GM12878 (cell line): ENCODE measurements at regions not wholly inside any gene's neighbourhood (a gene's known extent, or its start where the extent isn't known, plus 50 kb on each side); places are given as distances from the start of the nearest gene placed in this dataset.

Source experiments
- POLR2A ChIP-seq: IDR thresholded peaks from 2 replicates; pipeline ENCODE4 v1.6.1; 2011; ENCODE audit warnings: low read depth, mild to moderate bottlenecking, low read length
- RFX5 ChIP-seq: IDR thresholded peaks from 2 replicates; pipeline ENCODE4 v1.6.1; 2011; ENCODE audit warnings: low read depth, low read length, improper control_type of control experiment
- TBL1XR1 ChIP-seq: IDR thresholded peaks from 2 replicates; pipeline ENCODE4 v1.6.1; 2012; ENCODE audit warnings: low read depth, low read length, improper control_type of control experiment
- ZNF24 ChIP-seq: fragments of 450-650 bp; IDR thresholded peaks from 2 replicates; pipeline ENCODE4 v1.6.1; 2017; ENCODE audit warnings: antibody characterized with exemption, mild to moderate bottlenecking
- TF ChIP-seq, protein P1 (sequence below): IDR thresholded peaks from 2 replicates; pipeline ENCODE4 v1.6.1; 2011; ENCODE audit warnings: borderline replicate concordance, low read depth, mild to moderate bottlenecking, moderate library complexity, mixed read lengths, low read length; ENCODE audit not compliant: insufficient read depth; ENCODE audit errors: extremely low read length
- TF ChIP-seq, protein P2 (sequence below), 3 experiments: IDR thresholded peaks in 2 of 3; conservative IDR thresholded peaks in 1 of 3; 2 replicates each; pipeline ENCODE4 v1.5.1; 2011; ENCODE audit warnings: low read depth in 3 of 3, low read length in 3 of 3, mild to moderate bottlenecking in 3 of 3, control low read depth in 2 of 3, moderate library complexity in 2 of 3, inconsistent platforms in 1 of 3, mixed read lengths in 1 of 3; ENCODE audit not compliant: control insufficient read depth in 2 of 3, insufficient read depth in 1 of 3; ENCODE audit errors: extremely low read depth in 1 of 3

DNA sequence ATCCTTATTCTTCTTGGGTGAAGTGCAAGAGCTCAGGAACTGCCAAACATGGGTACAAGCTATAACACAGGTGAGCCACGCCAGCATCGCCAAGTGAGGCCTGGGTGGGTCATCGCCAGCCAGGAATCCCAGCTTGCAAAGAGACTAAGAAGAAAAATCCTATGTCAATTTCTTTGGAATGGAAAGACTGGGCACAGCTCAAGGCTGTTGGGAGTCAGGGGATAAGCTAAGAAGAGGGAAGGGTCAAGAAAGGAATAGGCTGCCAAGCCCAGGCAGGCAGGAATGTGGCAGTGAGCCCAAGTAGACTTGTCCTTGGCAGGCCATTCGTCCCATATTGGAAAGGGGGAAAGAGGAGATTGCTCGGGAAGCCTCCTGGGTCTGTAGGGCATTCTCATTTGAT lies 191.4 kb upstream of the CDH5 start:
- TF ChIP-seq TBL1XR1 (no peak), POLR2A (no peak), ZNF24 (no peak), RFX5 (no peak)
- TF ChIP-seq, protein P1, sequence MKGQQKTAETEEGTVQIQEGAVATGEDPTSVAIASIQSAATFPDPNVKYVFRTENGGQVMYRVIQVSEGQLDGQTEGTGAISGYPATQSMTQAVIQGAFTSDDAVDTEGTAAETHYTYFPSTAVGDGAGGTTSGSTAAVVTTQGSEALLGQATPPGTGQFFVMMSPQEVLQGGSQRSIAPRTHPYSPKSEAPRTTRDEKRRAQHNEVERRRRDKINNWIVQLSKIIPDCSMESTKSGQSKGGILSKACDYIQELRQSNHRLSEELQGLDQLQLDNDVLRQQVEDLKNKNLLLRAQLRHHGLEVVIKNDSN, result no peak
- TF ChIP-seq, protein P2, sequence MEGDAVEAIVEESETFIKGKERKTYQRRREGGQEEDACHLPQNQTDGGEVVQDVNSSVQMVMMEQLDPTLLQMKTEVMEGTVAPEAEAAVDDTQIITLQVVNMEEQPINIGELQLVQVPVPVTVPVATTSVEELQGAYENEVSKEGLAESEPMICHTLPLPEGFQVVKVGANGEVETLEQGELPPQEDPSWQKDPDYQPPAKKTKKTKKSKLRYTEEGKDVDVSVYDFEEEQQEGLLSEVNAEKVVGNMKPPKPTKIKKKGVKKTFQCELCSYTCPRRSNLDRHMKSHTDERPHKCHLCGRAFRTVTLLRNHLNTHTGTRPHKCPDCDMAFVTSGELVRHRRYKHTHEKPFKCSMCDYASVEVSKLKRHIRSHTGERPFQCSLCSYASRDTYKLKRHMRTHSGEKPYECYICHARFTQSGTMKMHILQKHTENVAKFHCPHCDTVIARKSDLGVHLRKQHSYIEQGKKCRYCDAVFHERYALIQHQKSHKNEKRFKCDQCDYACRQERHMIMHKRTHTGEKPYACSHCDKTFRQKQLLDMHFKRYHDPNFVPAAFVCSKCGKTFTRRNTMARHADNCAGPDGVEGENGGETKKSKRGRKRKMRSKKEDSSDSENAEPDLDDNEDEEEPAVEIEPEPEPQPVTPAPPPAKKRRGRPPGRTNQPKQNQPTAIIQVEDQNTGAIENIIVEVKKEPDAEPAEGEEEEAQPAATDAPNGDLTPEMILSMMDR (IDR thresholded peaks at IDR 0.05 in 2 of 3, conservative IDR thresholded peaks at IDR 0.05 in 1 of 3; ENCODE audit: control insufficient read depth in 2 of 3, extremely low read depth in 1 of 3, insufficient read depth in 1 of 3, low read depth in 3 of 3, low read length in 3 of 3), result no peak
